Transverse colon (tissue), 4 donors: ENCODE measurements at regions not wholly inside any gene's neighbourhood (a gene's known extent, or its start where the extent isn't known, plus 50 kb on each side); places are given as distances from the start of the nearest gene placed in this dataset.

Experiments used
- POLR2A ChIP-seq: fragments of 450-650 bp; IDR thresholded peaks from one replicate; pipeline ENCODE4 v1.6.1; 2016; ENCODE audit warnings: antibody characterized with exemption, mild to moderate bottlenecking, moderate library complexity
- POLR2AphosphoS5 ChIP-seq, 3 donors: sonication (generic); formaldehyde crosslinking; IDR thresholded peaks; one replicate each; pipeline ENCODE4 v1.6.1; 2016; ENCODE audit warnings: antibody characterized with exemption in 3 of 3
- TF ChIP-seq, protein P1 (sequence below), 5 experiments: fragments of 200-600 bp in 3 of 5; fragments of 450-650 bp in 2 of 5; sonication (generic) in 3 of 5; IDR thresholded peaks; 1 replicate in 2 of 5; 2 replicates in 3 of 5; pipeline ENCODE4 v1.5.1; 2016 to 2017; ENCODE audit warnings: antibody characterized with exemption in 5 of 5, inconsistent platforms in 3 of 5, mild to moderate bottlenecking in 2 of 5, moderate library complexity in 1 of 5

DNA sequence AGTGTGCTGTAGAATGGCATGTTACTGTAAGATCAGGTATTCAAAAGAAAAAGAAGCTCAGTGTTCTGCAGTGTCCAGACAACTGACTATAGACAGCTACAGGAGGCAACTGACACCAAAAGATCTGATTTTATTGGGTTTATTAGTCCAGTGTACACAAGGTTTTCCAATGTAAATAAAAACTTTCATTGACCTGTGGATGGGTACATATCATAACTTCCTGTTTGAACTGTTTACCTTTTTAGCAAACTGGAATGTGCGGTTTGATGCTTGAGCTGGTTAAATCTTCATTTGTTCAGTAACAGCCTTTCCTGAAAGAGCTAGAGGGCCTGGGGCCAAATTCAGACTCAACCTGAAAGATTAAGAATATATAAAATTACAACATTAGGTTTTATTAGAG is 172.6 kb upstream of the SP8 start:
- TF ChIP-seq, protein P1, sequence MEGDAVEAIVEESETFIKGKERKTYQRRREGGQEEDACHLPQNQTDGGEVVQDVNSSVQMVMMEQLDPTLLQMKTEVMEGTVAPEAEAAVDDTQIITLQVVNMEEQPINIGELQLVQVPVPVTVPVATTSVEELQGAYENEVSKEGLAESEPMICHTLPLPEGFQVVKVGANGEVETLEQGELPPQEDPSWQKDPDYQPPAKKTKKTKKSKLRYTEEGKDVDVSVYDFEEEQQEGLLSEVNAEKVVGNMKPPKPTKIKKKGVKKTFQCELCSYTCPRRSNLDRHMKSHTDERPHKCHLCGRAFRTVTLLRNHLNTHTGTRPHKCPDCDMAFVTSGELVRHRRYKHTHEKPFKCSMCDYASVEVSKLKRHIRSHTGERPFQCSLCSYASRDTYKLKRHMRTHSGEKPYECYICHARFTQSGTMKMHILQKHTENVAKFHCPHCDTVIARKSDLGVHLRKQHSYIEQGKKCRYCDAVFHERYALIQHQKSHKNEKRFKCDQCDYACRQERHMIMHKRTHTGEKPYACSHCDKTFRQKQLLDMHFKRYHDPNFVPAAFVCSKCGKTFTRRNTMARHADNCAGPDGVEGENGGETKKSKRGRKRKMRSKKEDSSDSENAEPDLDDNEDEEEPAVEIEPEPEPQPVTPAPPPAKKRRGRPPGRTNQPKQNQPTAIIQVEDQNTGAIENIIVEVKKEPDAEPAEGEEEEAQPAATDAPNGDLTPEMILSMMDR (IDR thresholded peaks at IDR 0.05) = no peak
- no peak for TF ChIP-seq POLR2A
- TF ChIP-seq POLR2AphosphoS5 (IDR thresholded peaks at IDR 0.05) = no peak
